T47D (cell line): ENCODE measurements at regions not wholly inside any gene's neighbourhood (a gene's known extent, or its start where the extent isn't known, plus 50 kb on each side); places are given as distances from the start of the nearest gene placed in this dataset.
A peak's percentile ranks its signal among the peaks of the same experiment; 100 is the strongest.

Experiments used
- DNase-seq, 2 experiments: peaks; one replicate each; pipeline versions ENCODE4 v3.0.0 to v3.0.0-alpha.2; 2011 to 2012; ENCODE audit warnings: low read depth in 1 of 2, low spot score in 1 of 2
- JUND ChIP-seq: IDR thresholded peaks from 2 replicates; pipeline ENCODE4 v1.6.1; 2012; ENCODE audit warnings: low read depth
- in situ Hi-C: cut with HindIII; loops from 2 replicates; pipeline ENCODE4 v1.10.0; 2016; ENCODE audit warnings: low sequenced_read_pairs, low pct_unique_long_range_greater_than_20kb

DNA sequence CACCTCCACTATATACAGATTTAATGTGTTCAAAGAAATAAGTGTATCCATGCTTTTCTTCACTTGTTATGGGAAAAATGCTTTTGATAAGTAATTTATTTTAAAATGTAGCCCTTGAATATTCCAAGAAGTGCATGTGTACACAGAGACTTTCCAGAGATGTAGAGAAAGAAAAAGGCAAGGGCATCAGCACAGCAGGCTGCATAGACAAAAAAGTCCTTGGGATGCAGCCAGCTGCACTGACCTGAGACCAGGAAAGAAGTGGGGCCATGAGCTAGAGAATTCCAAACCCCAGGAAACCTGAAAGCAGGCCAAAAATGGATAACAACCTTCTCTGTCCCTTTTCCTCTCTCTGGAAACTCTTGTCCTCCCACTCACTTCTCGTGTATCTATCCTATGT lies 51.6 kb upstream of the PRDM8 start:
- no peak for TF ChIP-seq JUND
- no peak for DNase-seq
- in situ Hi-C loops, result no loop called here

DNA sequence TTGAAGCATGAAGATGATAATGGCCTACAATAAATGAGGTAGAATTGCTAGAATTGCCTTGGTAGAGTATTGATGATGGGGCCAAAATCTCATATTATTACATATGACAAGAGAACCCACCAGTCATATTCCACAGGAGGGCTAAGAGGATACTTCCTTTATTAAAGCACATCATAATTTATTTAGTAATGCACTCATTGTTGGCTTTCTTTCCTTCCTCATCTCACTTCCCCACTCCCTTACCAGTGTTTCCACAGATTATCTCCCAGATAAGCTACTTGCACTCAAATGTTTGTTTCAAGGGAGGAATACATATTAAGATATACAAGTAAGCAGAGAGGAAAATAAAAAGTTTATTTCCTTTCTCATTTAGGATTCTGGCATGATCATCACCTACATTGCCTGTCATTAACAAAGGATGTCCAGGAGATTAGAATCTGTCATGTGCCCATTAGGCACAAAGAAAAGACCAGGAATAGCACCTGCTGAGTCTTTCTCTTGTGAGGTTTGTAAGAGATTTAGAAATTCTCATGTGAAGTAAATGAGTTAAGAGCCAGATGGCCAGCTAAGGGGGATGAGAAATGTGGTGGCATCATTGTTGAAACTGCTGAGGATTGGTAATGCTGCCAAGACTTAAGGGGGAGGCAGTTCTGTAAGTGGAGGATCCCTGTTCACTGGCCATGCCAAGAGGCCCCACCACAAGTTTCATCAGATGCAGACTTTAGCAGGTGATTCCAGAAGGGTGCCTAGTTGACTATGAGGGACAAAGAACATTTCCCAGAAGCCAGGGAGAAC lies 52.4 kb upstream of the PRDM8 start:
- in situ Hi-C loops, result no loop called here
- no peak for DNase-seq
- no peak for TF ChIP-seq JUND

GRCh38 chr4:80143307-80143679 lies 54.0 kb upstream of the PRDM8 start:
- DNase-seq, result no peak
- in situ Hi-C loops, result no loop called here
- no peak for TF ChIP-seq JUND

- TF ChIP-seq JUND, result no peak
- in situ Hi-C loops, result no loop called here
- DNase-seq, result no peak
These were observed 54.7 kb upstream of the PRDM8 start for GRCh38 chr4:80142394-80143306.

- TF ChIP-seq JUND, result no peak
- no peak for DNase-seq
- in situ Hi-C loops, result no loop called here
These were observed 55.8 kb upstream of the PRDM8 start for GRCh38 chr4:80141543-80141942.

- DNase-seq, result no peak
- no peak for TF ChIP-seq JUND
- in situ Hi-C loops, result no loop called here
These were observed 57.1 kb upstream of the PRDM8 start for GRCh38 chr4:80140194-80140593.

- TF ChIP-seq JUND, result no peak
- in situ Hi-C loops, result no loop called here
- no peak for DNase-seq
These were observed 57.6 kb upstream of the PRDM8 start for GRCh38 chr4:80139671-80140070.

GRCh38 chr4:80138551-80139538 lies 58.5 kb upstream of the PRDM8 start:
- in situ Hi-C loops, result no loop called here
- no peak for TF ChIP-seq JUND
- DNase-seq, result no peak

DNA sequence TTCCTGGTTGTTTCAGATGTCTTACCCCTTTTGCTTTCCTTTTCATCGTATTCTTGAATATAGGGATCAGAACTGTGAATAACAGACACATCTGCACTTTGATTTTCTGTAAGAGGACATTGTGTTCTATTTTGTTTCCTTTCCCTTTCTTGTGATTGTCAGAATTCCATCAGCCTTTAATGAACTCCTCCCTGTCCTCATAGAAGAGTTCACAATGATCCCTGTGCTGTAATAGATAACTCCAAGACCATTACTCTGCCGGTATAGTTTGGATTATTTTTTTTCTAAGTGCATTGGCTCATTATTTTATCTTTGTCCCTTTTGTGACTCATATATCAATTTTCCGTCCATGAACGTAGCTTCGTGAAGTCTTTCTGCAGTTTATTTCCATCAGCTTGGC lies 59.7 kb upstream of the PRDM8 start:
- in situ Hi-C loops, result no loop called here
- no peak for DNase-seq
- no peak for TF ChIP-seq JUND

GRCh38 chr4:80136270-80136669 lies 61.0 kb upstream of the PRDM8 start:
- peak in 1 of 2 experiments; percentile 9 for DNase-seq
- in situ Hi-C loops, result no loop called here
- TF ChIP-seq JUND, result no peak

DNA sequence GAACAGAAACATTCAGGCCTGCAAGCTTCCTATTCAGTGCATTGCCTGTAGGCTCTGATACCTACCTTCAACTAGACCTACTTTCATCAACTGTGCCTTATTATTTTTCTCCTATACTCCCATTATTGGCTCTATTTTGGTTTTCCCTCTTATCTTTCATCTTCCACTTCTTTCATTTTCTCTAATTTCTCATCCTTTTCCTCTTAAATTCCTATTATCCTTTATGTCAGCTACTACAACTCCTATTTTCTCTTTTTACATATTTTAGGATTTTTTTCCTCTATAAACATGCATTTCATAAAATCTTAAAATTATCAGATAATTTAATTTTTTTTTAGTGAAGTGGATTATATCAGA lies 61.6 kb upstream of the PRDM8 start:
- no peak for DNase-seq
- TF ChIP-seq JUND, result no peak
- in situ Hi-C loops, result no loop called here
